Mammary epithelial cell (primary cell): ENCODE measurements at regions not wholly inside any gene's neighbourhood (a gene's known extent, or its start where the extent isn't known, plus 50 kb on each side); places are given as distances from the start of the nearest gene placed in this dataset.

Experiments used
- CTCF ChIP-seq, 2 donors: IDR thresholded peaks in 1 of 2; conservative IDR thresholded peaks in 1 of 2; 2 replicates each; pipeline ENCODE4 v1.5.1; 2011 to 2012; ENCODE audit warnings: inconsistent platforms in 2 of 2, low read length in 2 of 2, mild to moderate bottlenecking in 2 of 2, control low read depth in 1 of 2, low read depth in 1 of 2; ENCODE audit not compliant: insufficient read depth in 1 of 2; ENCODE audit errors: extremely low read depth in 1 of 2
- EZH2 ChIP-seq: IDR thresholded peaks from 2 replicates; pipeline ENCODE4 v1.6.1; 2012; ENCODE audit warnings: low read length, inconsistent platforms, borderline replicate concordance

GRCh38 chr14:100425429-100425827 is 102.3 kb downstream of the SLC25A47 start:
- TF ChIP-seq EZH2 (no peak), CTCF (conservative IDR thresholded peaks at IDR 0.05 in 1 of 2, IDR thresholded peaks at IDR 0.05 in 1 of 2; ENCODE audit: extremely low read depth in 1 of 2, insufficient read depth in 1 of 2, low read depth in 1 of 2, low read length in 2 of 2) (no peak)
